ENCODE measurements at regions not wholly inside any gene's neighbourhood (a gene's known extent, or its start where the extent isn't known, plus 50 kb on each side); places are given as distances from the start of the nearest gene placed in this dataset.

DNA sequence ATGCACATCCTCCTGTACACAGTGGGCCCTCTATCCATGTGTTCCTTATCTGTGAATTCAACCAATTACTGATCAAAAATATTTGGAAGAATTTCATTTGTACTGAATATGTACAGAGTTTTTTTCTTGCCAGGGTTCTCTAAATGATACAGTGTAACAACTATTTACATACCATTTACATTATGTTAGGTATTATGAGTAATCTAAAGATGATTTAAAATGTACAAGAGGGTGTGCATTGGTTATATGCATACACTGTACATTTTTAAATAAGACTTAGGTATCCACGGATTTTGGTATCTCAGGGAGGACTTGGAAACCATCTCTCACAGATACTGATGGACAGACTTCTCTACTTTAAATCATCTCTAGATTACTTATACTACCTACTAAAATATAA lies 1333.9 kb downstream of the PCDH18 start:
- TF ChIP-seq, protein P1, sequence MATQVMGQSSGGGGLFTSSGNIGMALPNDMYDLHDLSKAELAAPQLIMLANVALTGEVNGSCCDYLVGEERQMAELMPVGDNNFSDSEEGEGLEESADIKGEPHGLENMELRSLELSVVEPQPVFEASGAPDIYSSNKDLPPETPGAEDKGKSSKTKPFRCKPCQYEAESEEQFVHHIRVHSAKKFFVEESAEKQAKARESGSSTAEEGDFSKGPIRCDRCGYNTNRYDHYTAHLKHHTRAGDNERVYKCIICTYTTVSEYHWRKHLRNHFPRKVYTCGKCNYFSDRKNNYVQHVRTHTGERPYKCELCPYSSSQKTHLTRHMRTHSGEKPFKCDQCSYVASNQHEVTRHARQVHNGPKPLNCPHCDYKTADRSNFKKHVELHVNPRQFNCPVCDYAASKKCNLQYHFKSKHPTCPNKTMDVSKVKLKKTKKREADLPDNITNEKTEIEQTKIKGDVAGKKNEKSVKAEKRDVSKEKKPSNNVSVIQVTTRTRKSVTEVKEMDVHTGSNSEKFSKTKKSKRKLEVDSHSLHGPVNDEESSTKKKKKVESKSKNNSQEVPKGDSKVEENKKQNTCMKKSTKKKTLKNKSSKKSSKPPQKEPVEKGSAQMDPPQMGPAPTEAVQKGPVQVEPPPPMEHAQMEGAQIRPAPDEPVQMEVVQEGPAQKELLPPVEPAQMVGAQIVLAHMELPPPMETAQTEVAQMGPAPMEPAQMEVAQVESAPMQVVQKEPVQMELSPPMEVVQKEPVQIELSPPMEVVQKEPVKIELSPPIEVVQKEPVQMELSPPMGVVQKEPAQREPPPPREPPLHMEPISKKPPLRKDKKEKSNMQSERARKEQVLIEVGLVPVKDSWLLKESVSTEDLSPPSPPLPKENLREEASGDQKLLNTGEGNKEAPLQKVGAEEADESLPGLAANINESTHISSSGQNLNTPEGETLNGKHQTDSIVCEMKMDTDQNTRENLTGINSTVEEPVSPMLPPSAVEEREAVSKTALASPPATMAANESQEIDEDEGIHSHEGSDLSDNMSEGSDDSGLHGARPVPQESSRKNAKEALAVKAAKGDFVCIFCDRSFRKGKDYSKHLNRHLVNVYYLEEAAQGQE (IDR thresholded peaks at IDR 0.05; ENCODE audit: insufficient replicate concordance, low read depth): no peak
- TF ChIP-seq, protein P2, sequence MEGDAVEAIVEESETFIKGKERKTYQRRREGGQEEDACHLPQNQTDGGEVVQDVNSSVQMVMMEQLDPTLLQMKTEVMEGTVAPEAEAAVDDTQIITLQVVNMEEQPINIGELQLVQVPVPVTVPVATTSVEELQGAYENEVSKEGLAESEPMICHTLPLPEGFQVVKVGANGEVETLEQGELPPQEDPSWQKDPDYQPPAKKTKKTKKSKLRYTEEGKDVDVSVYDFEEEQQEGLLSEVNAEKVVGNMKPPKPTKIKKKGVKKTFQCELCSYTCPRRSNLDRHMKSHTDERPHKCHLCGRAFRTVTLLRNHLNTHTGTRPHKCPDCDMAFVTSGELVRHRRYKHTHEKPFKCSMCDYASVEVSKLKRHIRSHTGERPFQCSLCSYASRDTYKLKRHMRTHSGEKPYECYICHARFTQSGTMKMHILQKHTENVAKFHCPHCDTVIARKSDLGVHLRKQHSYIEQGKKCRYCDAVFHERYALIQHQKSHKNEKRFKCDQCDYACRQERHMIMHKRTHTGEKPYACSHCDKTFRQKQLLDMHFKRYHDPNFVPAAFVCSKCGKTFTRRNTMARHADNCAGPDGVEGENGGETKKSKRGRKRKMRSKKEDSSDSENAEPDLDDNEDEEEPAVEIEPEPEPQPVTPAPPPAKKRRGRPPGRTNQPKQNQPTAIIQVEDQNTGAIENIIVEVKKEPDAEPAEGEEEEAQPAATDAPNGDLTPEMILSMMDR (IDR thresholded peaks at IDR 0.05; ENCODE audit: insufficient read depth, low read length): no peak
- TF ChIP-seq POLR2AphosphoS5 (IDR thresholded peaks at IDR 0.05; ENCODE audit: low read depth) (no peak), SPI1 (IDR thresholded peaks at IDR 0.05; ENCODE audit: borderline replicate concordance, low read depth) (no peak), GABPA (IDR thresholded peaks at IDR 0.05; ENCODE audit: low read depth) (no peak)

All from HL-60 (cell line).